ENCODE measurements at regions not wholly inside any gene's neighbourhood (a gene's known extent, or its start where the extent isn't known, plus 50 kb on each side); places are given as distances from the start of the nearest gene placed in this dataset.

DNA sequence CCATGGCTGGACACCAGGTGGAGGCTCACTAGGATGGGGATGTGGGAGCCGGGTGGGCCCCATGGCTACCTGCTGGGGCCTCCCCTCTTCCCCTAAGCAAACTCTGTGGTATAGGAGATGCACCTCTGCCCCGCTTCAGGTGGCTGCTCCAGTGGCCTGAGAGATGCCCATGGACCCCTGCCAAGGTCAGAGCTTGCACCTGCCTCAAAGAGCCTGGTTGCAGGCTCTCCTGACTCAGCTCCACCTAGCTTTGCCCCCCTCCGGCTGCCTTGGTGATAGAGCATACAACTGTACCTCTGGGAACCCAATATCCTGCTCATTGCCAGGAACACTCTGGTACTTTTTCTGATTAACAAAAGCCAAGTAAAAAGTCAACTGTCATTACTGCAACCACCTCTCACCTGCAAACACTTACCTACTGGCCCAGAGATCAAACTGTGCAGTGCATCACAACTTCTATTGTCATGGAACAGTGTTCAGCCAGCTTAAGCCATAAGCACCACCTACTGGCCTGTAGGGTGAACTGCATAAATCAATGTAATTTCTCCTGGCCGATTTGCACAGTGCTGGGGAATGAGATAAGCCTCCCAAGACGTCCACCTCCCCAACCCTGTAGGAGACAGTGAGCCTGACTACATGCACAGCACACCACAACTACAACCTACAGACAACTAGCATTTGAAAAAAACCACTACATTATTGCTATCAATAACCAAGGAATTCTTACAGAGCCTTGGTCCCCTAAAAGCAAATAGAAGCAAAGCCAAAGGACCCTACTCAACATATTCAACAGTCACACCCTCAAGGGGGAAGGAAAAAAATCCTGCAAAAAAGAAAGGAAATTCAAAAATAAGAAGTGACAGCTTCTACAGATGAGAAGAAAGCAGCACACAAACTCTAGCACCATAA lies 352.4 kb upstream of the ARHGEF26 start:
- Histone ChIP-seq H2AFZ (ENCODE audit: low read length) (no peak overlapping the region), H3K4me2 (ENCODE audit: low read depth, low read length, poor library complexity, severe bottlenecking) (no peak overlapping the region)
- no peak for TF ChIP-seq EZH2phosphoT487 (IDR thresholded peaks at IDR 0.05; ENCODE audit: borderline replicate concordance)
- TF ChIP-seq, protein P1, sequence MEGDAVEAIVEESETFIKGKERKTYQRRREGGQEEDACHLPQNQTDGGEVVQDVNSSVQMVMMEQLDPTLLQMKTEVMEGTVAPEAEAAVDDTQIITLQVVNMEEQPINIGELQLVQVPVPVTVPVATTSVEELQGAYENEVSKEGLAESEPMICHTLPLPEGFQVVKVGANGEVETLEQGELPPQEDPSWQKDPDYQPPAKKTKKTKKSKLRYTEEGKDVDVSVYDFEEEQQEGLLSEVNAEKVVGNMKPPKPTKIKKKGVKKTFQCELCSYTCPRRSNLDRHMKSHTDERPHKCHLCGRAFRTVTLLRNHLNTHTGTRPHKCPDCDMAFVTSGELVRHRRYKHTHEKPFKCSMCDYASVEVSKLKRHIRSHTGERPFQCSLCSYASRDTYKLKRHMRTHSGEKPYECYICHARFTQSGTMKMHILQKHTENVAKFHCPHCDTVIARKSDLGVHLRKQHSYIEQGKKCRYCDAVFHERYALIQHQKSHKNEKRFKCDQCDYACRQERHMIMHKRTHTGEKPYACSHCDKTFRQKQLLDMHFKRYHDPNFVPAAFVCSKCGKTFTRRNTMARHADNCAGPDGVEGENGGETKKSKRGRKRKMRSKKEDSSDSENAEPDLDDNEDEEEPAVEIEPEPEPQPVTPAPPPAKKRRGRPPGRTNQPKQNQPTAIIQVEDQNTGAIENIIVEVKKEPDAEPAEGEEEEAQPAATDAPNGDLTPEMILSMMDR (conservative IDR thresholded peaks at IDR 0.05; ENCODE audit: low read length), result peak; percentile 93

DNA sequence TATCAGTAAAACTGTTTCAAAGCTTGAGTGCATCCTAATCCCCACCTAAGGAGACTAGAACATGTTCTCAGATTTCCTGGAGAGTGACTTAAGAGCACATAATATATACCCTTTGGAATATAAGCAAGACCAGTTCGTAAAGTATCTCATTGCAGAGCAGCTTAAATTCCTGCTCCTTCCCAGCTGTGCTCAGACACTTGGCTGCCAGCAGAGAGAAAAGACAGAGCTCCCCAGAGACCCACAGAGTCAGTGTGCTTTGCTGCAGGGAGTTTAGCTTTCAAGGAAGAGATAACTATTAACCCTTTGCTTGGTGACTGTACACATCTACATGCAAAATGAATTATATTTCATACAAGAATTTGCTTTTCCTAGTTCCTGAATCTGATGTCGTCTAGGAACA lies 338.1 kb upstream of the ARHGEF26 start:
- no peak overlapping the region for H3K4me2 ChIP-seq (ENCODE audit: low read depth, low read length, poor library complexity, severe bottlenecking)

More for the DNA sequence above, 352.4 kb upstream of the ARHGEF26 start:
- no peaks in the 10 kb centered on the region for H4K20me1 ChIP-seq (ENCODE audit: insufficient read depth, low read length, poor library complexity, severe bottlenecking)
- H3K27me3 ChIP-seq (ENCODE audit: insufficient read depth, low read length, poor library complexity, severe bottlenecking), result no peaks in the 10 kb centered on the region
- peaks cover 5% of the 10 kb centered on the region; the same call in 1 of the 2 replicates for H3K9me3 ChIP-seq (ENCODE audit: insufficient read depth, low read depth, low read length)
- H3F3A ChIP-seq (ENCODE audit: low read depth), result no peaks in the 10 kb centered on the region
- no peaks in the 10 kb centered on the region for H3K9me2 ChIP-seq (replicated peaks; ENCODE audit: low read depth, low read length)
- no peak overlapping the region for H3K4me3 ChIP-seq (ENCODE audit: low read length, poor library complexity, severe bottlenecking)
- H3K4me1 ChIP-seq (ENCODE audit: insufficient read depth, low read length, poor library complexity, severe bottlenecking), result no peaks in the 10 kb centered on the region
- no peak overlapping the region for H3K9ac ChIP-seq (ENCODE audit: low read depth, low read length, poor library complexity, severe bottlenecking)
- H3K36me3 ChIP-seq (ENCODE audit: insufficient read depth, low read length), result no peaks in the 10 kb centered on the region
- H3K79me2 ChIP-seq (ENCODE audit: insufficient read depth, low read length), result no peaks in the 10 kb centered on the region

DNA sequence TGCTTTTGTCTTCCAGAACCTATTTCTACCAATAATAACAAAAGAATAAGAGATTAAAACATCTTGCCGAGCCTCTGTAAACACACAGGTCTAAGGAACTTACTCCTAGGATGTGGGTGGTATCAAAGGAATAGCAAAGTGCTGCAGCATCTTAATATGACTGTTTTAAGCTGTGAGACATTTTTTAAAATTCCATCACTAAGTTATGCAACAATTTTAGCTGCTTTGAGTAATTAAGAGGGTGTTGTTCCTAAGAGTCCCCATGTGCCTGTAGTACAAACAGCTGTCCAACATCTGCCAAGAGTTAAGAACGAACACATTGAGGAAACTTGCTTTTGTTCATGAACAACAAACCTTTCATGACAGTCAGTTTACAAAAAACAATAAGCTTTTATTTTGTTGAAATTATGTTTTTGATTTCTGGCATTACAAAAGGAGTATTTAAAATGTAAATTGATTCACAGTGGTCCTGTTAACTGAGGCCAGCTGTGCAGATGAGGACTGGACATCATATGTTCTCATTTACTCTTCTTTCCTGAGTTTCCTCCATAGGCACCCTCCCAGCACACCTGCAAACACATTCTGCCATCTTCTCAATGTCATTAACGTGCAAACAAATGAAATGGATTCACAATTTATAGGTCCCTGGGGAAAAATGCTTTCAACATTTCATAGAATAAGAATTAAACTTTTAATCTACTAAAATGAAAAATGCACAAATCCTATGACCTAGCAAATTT lies 337.3 kb upstream of the ARHGEF26 start:
- H3K4me3 ChIP-seq (ENCODE audit: low read length, poor library complexity, severe bottlenecking), result no peak overlapping the region
- H3K9me2 ChIP-seq (replicated peaks; ENCODE audit: low read depth, low read length), result no peaks in the 10 kb centered on the region
- no peak overlapping the region for H3K4me2 ChIP-seq (ENCODE audit: low read depth, low read length, poor library complexity, severe bottlenecking)
- no peaks in the 10 kb centered on the region for H3K9me3 ChIP-seq (ENCODE audit: insufficient read depth, low read depth, low read length)
- no peaks in the 10 kb centered on the region for H3F3A ChIP-seq (ENCODE audit: low read depth)
- H3K4me1 ChIP-seq (ENCODE audit: insufficient read depth, low read length, poor library complexity, severe bottlenecking), result peaks cover 4% of the 10 kb centered on the region
- no peaks in the 10 kb centered on the region for H3K27me3 ChIP-seq (ENCODE audit: insufficient read depth, low read length, poor library complexity, severe bottlenecking)
- H3K36me3 ChIP-seq (ENCODE audit: insufficient read depth, low read length), result no peaks in the 10 kb centered on the region
- H3K79me2 ChIP-seq (ENCODE audit: insufficient read depth, low read length), result no peaks in the 10 kb centered on the region
- no peaks in the 10 kb centered on the region for H4K20me1 ChIP-seq (ENCODE audit: insufficient read depth, low read length, poor library complexity, severe bottlenecking)
- TF ChIP-seq EZH2phosphoT487 (IDR thresholded peaks at IDR 0.05; ENCODE audit: borderline replicate concordance), result no peak
- TF ChIP-seq, protein P1 (conservative IDR thresholded peaks at IDR 0.05; ENCODE audit: low read length), result no peak
- H3K9ac ChIP-seq (ENCODE audit: low read depth, low read length, poor library complexity, severe bottlenecking), result no peak overlapping the region
- H2AFZ ChIP-seq (ENCODE audit: low read length), result 0 out of 2 replicates have a peak overlapping the region, but pooled peaks have one; percentile 5

More for the DNA sequence above, 338.1 kb upstream of the ARHGEF26 start:
- Histone ChIP-seq H3K9me3 (ENCODE audit: insufficient read depth, low read depth, low read length) (no peaks in the 10 kb centered on the region), H3K27me3 (ENCODE audit: insufficient read depth, low read length, poor library complexity, severe bottlenecking) (no peaks in the 10 kb centered on the region), H3K9me2 (replicated peaks; ENCODE audit: low read depth, low read length) (no peaks in the 10 kb centered on the region), H3K79me2 (ENCODE audit: insufficient read depth, low read length) (no peaks in the 10 kb centered on the region), H3K36me3 (ENCODE audit: insufficient read depth, low read length) (no peaks in the 10 kb centered on the region), H3K4me3 (ENCODE audit: low read length, poor library complexity, severe bottlenecking) (no peak overlapping the region), H3K9ac (ENCODE audit: low read depth, low read length, poor library complexity, severe bottlenecking) (no peak overlapping the region), H3K4me1 (ENCODE audit: insufficient read depth, low read length, poor library complexity, severe bottlenecking) (peaks cover 4% of the 10 kb centered on the region), H3F3A (ENCODE audit: low read depth) (no peaks in the 10 kb centered on the region), H2AFZ (ENCODE audit: low read length) (no peak overlapping the region), H4K20me1 (ENCODE audit: insufficient read depth, low read length, poor library complexity, severe bottlenecking) (no peaks in the 10 kb centered on the region)
- TF ChIP-seq, protein P1 (conservative IDR thresholded peaks at IDR 0.05; ENCODE audit: low read length), result no peak
- no peak for TF ChIP-seq EZH2phosphoT487 (IDR thresholded peaks at IDR 0.05; ENCODE audit: borderline replicate concordance)
